B cell (primary cell): ENCODE measurements at regions not wholly inside any gene's neighbourhood (a gene's known extent, or its start where the extent isn't known, plus 50 kb on each side); places are given as distances from the start of the nearest gene placed in this dataset.

Experiments used
- EZH2 ChIP-seq: IDR thresholded peaks from 2 replicates; pipeline ENCODE4 v1.6.1; 2012; ENCODE audit warnings: borderline replicate concordance, low read depth, mild to moderate bottlenecking, moderate library complexity, low read length; ENCODE audit not compliant: insufficient read depth, poor library complexity, severe bottlenecking
- TF ChIP-seq, protein P1 (sequence below): fragments of 200-600 bp; IDR thresholded peaks from one replicate; pipeline ENCODE4 v1.8.0; 2022; ENCODE audit warnings: antibody characterized with exemption, mild to moderate bottlenecking

DNA sequence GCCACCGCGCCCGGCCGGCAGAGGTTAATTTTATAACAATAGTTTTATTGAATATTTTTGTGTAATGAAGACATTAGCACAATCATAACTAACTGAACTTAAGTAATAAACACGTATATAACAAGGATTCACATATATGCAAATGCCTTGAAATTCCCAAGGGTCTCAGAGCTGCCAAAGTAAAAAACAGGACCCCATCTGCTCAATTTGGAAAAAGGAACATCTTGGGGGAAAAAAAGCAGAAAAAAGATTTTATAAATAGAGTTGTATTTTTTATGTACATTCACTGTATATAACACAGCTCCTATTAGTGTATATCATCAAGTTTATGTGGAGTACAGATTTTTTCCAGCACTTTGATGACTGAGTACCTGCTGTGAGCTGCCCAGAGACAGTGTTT lies 366.7 kb downstream of the BRINP1 start:
- TF ChIP-seq, protein P1, sequence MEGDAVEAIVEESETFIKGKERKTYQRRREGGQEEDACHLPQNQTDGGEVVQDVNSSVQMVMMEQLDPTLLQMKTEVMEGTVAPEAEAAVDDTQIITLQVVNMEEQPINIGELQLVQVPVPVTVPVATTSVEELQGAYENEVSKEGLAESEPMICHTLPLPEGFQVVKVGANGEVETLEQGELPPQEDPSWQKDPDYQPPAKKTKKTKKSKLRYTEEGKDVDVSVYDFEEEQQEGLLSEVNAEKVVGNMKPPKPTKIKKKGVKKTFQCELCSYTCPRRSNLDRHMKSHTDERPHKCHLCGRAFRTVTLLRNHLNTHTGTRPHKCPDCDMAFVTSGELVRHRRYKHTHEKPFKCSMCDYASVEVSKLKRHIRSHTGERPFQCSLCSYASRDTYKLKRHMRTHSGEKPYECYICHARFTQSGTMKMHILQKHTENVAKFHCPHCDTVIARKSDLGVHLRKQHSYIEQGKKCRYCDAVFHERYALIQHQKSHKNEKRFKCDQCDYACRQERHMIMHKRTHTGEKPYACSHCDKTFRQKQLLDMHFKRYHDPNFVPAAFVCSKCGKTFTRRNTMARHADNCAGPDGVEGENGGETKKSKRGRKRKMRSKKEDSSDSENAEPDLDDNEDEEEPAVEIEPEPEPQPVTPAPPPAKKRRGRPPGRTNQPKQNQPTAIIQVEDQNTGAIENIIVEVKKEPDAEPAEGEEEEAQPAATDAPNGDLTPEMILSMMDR = no peak
- no peak for TF ChIP-seq EZH2
